GM18511 (cell line): ENCODE measurements at regions not wholly inside any gene's neighbourhood (a gene's known extent, or its start where the extent isn't known, plus 50 kb on each side); places are given as distances from the start of the nearest gene placed in this dataset.

Experiments
- ATAC-seq: cut with Tn5 transposase; IDR thresholded peaks from one replicate; pipeline ENCODE4 v1.9.1; 2021; ENCODE audit warnings: mild to moderate bottlenecking, moderate library complexity; ENCODE audit not compliant: unreplicated experiment

- no peak for ATAC-seq
Measured at GRCh38 chr16:73186752-73187601, 139.0 kb upstream of the ZFHX3 start.

- no peak for ATAC-seq
Measured at GRCh38 chr16:73185737-73186136, 137.8 kb upstream of the ZFHX3 start.

GRCh38 chr16:73183611-73184092, 135.7 kb upstream of the ZFHX3 start:
- ATAC-seq = no peak

- ATAC-seq = no peak
Measured at GRCh38 chr16:73179705-73180331, 131.9 kb upstream of the ZFHX3 start.

GRCh38 chr16:73177729-73178295, 129.9 kb upstream of the ZFHX3 start:
- ATAC-seq = no peak

- ATAC-seq = no peak
Measured at GRCh38 chr16:73176577-73177013, 128.7 kb upstream of the ZFHX3 start.

GRCh38 chr16:73172973-73173709, 125.2 kb upstream of the ZFHX3 start:
- ATAC-seq = no peak

GRCh38 chr16:73172241-73172972, 124.5 kb upstream of the ZFHX3 start:
- no peak for ATAC-seq

GRCh38 chr16:73171901-73172240, 123.9 kb upstream of the ZFHX3 start:
- ATAC-seq = no peak

- ATAC-seq = no peak
Measured at GRCh38 chr16:73171380-73171779, 123.5 kb upstream of the ZFHX3 start.

GRCh38 chr16:73170612-73171038, 122.7 kb upstream of the ZFHX3 start:
- ATAC-seq = no peak

GRCh38 chr16:73166947-73167550, 119.1 kb upstream of the ZFHX3 start:
- no peak for ATAC-seq

- no peak for ATAC-seq
Measured at GRCh38 chr16:73166441-73166851, 118.5 kb upstream of the ZFHX3 start.

- no peak for ATAC-seq
Measured at GRCh38 chr16:73163238-73163815, 115.4 kb upstream of the ZFHX3 start.

- no peak for ATAC-seq
Measured at GRCh38 chr16:73161977-73162376, 114.0 kb upstream of the ZFHX3 start.

GRCh38 chr16:73159296-73159695, 111.4 kb upstream of the ZFHX3 start:
- ATAC-seq = no peak

GRCh38 chr16:73157861-73158260, 109.9 kb upstream of the ZFHX3 start:
- no peak for ATAC-seq

GRCh38 chr16:73154063-73154870, 106.3 kb upstream of the ZFHX3 start:
- no peak for ATAC-seq
